ENCODE measurements at regions not wholly inside any gene's neighbourhood (a gene's known extent, or its start where the extent isn't known, plus 50 kb on each side); places are given as distances from the start of the nearest gene placed in this dataset.
"Not testable (repeated sequence)": the region's sequence is repeated elsewhere in the genome, so short reads cannot be mapped to it uniquely, and the experiment has no call there.

GRCh38 chr10:23981520-23982309 is 227.2 kb upstream of the KIAA1217 start:
- peak overlapping the region; percentile 92 for H3K27ac Mint-ChIP-seq
- H3K4me1 Mint-ChIP-seq, result peaks cover 59% of the 10 kb centered on the region
- peak; percentile 36 for TF ChIP-seq CTCF (IDR thresholded peaks at IDR 0.05; ENCODE audit: unreplicated experiment)
- peaks cover 12% of the 10 kb centered on the region for H3K36me3 Mint-ChIP-seq
- no peak overlapping the region for H3K4me3 Mint-ChIP-seq
- H3K27me3 Mint-ChIP-seq (ENCODE audit: low read depth), result no peaks in the 10 kb centered on the region
- no peak for DNase-seq (ENCODE audit: low spot score in 2 of 2, unreplicated experiment in 2 of 2)
- peaks cover 16% of the 10 kb centered on the region for H3K9me3 Mint-ChIP-seq

- not testable (repeated sequence) for H3K27ac Mint-ChIP-seq
Measured at GRCh38 chr10:23984405-23984804, 224.5 kb upstream of the KIAA1217 start.

GRCh38 chr10:23988006-23988405 is 220.9 kb upstream of the KIAA1217 start:
- no peak overlapping the region for H3K4me3 Mint-ChIP-seq
- H3K27ac Mint-ChIP-seq, result peak overlapping the region; percentile 48
- no peak for TF ChIP-seq CTCF (IDR thresholded peaks at IDR 0.05; ENCODE audit: unreplicated experiment)
- DNase-seq (ENCODE audit: low spot score in 2 of 2, unreplicated experiment in 2 of 2), result no peak
- peaks cover 14% of the 10 kb centered on the region for H3K9me3 Mint-ChIP-seq
- peaks cover 17% of the 10 kb centered on the region for H3K4me1 Mint-ChIP-seq
- H3K36me3 Mint-ChIP-seq, result peaks cover 12% of the 10 kb centered on the region
- no peaks in the 10 kb centered on the region for H3K27me3 Mint-ChIP-seq (ENCODE audit: low read depth)

More at GRCh38 chr10:23984405-23984804, 224.5 kb upstream of the KIAA1217 start:
- H3K4me3 Mint-ChIP-seq; H3K27me3 Mint-ChIP-seq (ENCODE audit: low read depth); DNase-seq (ENCODE audit: low spot score in 2 of 2, unreplicated experiment in 2 of 2): not testable (repeated sequence)
- H3K9me3 Mint-ChIP-seq, result peaks cover 16% of the 10 kb centered on the region
- peaks cover 41% of the 10 kb centered on the region for H3K4me1 Mint-ChIP-seq
- peaks cover 12% of the 10 kb centered on the region for H3K36me3 Mint-ChIP-seq

- peaks cover 35% of the 10 kb centered on the region for H3K4me1 Mint-ChIP-seq
- DNase-seq (ENCODE audit: low spot score in 2 of 2, unreplicated experiment in 2 of 2), result peak in 1 of 2 experiments; percentile 71
- no peaks in the 10 kb centered on the region for H3K9me3 Mint-ChIP-seq
- H3K36me3 Mint-ChIP-seq, result no peaks in the 10 kb centered on the region
- H3K4me3 Mint-ChIP-seq, result no peak overlapping the region
- H3K27ac Mint-ChIP-seq, result peak overlapping the region; percentile 93
- no peaks in the 10 kb centered on the region for H3K27me3 Mint-ChIP-seq (ENCODE audit: low read depth)
- TF ChIP-seq CTCF (IDR thresholded peaks at IDR 0.05; ENCODE audit: unreplicated experiment), result peak; percentile 93
Measured at GRCh38 chr10:23994459-23995046, 214.4 kb upstream of the KIAA1217 start.

- no peaks in the 10 kb centered on the region for H3K9me3 Mint-ChIP-seq
- H3K4me3 Mint-ChIP-seq, result no peak overlapping the region
- H3K27me3 Mint-ChIP-seq (ENCODE audit: low read depth), result no peaks in the 10 kb centered on the region
- TF ChIP-seq CTCF (IDR thresholded peaks at IDR 0.05; ENCODE audit: unreplicated experiment), result no peak
- no peak overlapping the region for H3K27ac Mint-ChIP-seq
- no peak for DNase-seq (ENCODE audit: low spot score in 2 of 2, unreplicated experiment in 2 of 2)
- no peaks in the 10 kb centered on the region for H3K36me3 Mint-ChIP-seq
- peaks cover 44% of the 10 kb centered on the region for H3K4me1 Mint-ChIP-seq
Measured at GRCh38 chr10:23999445-23999844, 209.5 kb upstream of the KIAA1217 start.

- Mint-ChIP-seq H3K4me1 (peaks cover 35% of the 10 kb centered on the region), H3K9me3 (no peaks in the 10 kb centered on the region), H3K36me3 (no peaks in the 10 kb centered on the region), H3K27me3 (ENCODE audit: low read depth) (no peaks in the 10 kb centered on the region), H3K27ac (peak overlapping the region; percentile 83), H3K4me3 (no peak overlapping the region)
- TF ChIP-seq CTCF (IDR thresholded peaks at IDR 0.05; ENCODE audit: unreplicated experiment), result no peak
- DNase-seq (ENCODE audit: low spot score in 2 of 2, unreplicated experiment in 2 of 2), result no peak
Measured at GRCh38 chr10:24000271-24000813, 208.6 kb upstream of the KIAA1217 start.
